CD1c-positive myeloid dendritic cell (primary cell): ENCODE measurements at regions not wholly inside any gene's neighbourhood (a gene's known extent, or its start where the extent isn't known, plus 50 kb on each side); places are given as distances from the start of the nearest gene placed in this dataset.
A peak's percentile ranks its signal among the peaks of the same experiment; 100 is the strongest.

ENCODE experiments used
- DNase-seq: peaks from one replicate; pipeline ENCODE4 v3.0.0-alpha.2; 2016; ENCODE audit errors: extremely low spot score

GRCh38 chr6:132936646-132937045 is 122.3 kb downstream of the RPS12 start:
- DNase-seq: no peak

DNA sequence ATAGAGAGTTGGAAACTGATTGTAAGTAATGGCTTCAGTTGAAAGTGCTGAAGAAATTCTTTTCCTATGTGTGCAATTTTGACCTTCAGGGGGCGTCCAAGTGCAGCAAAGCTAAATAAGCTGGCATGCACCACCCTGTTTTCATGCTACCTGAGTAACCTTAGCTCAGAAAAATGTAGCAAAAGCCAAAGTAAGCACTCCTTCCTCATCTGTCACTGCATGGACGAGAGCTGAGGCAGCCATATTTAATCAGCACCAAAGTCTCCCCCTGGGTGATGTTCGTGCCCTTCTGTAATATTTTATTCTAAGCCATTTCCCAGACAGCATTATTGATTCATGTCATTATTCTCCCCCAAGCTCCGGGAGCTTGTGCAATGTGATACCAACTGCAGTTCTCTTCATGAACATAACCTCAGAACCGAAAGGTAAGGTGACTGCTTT is 123.1 kb downstream of the RPS12 start:
- DNase-seq: no peak

GRCh38 chr6:132948889-132949288 is 134.5 kb downstream of the RPS12 start:
- DNase-seq: no peak

DNA sequence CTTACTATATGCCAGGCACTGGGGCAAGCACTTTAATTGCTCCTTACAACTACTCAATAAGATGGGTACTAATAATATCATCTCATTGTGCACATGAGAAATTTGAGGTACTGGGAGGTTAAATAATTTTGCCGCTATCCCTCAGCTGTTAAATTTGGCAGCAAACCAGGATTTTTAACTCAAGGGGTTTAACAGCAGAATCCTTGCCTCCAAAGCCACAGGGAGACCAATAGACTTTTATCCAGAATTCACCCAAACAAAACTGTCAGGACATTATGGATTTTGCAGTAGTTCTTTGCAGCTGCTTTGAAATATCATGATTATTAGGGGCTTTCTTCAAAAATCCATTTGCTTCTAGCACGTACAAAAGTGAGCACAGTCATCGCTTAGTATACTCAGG is 136.2 kb downstream of the RPS12 start:
- DNase-seq: no peak

GRCh38 chr6:132952031-132952867 is 137.9 kb downstream of the RPS12 start:
- DNase-seq: no peak

DNA sequence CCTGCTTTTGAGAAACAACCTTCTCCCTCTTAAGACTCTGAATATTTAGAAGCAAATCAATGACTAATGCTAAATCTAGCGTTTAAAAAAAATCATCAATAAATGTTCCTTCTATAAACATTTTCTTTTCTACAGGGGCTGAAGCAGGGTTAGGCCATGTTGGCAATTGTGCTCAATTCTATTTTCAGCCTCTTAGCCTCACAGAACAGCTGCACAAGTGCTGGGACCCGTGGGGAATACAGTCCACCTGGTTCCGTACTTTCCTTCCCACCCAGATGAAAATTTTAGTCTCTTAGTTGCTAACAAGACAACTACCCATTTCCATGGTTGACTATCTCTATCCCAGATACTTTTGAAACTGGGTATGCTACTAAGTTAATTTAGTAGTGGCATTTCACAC is 138.6 kb downstream of the RPS12 start:
- no peak for DNase-seq

GRCh38 chr6:132954222-132954621 is 139.9 kb downstream of the RPS12 start:
- no peak for DNase-seq

DNA sequence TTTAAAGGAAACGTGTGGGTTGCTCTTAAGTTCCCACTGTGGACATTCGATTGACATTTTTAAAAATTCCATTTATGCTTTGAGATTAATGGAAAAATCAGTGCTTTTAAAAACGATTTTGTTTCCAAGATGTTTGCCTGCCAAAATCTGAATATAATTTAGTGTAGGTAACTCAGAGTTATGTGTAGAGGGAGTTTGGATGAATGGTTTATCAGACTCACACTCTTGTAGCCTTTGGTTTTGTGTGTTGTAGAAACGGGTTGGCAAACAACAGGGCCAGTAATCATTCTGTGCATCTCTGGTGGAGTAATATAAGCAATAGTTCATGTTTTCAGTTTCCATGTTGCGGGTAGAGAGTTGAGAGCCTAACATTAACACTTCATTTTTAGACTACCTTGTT is 140.6 kb downstream of the RPS12 start:
- no peak for DNase-seq

GRCh38 chr6:132959639-132960326 is 145.4 kb downstream of the RPS12 start:
- DNase-seq: peak; percentile 30

DNA sequence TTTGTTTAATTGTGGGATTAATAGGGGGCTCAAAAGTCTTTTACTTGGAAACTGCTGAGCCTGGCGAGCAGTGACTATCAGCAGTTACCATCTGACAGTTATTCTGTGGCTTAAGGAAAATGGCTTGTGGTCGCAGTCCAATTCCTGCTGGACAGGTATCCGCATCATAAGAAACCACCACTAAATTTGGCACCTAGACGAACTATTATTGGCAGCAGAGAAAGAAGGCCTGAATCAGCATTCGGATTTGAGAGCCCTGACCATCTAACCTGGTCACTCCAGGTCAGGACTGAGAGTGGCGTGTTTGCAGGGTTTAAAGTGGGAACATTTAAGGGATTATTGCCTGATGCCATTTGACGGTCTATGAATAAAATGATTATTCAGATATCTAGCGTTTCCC is 146.4 kb downstream of the RPS12 start:
- no peak for DNase-seq

DNA sequence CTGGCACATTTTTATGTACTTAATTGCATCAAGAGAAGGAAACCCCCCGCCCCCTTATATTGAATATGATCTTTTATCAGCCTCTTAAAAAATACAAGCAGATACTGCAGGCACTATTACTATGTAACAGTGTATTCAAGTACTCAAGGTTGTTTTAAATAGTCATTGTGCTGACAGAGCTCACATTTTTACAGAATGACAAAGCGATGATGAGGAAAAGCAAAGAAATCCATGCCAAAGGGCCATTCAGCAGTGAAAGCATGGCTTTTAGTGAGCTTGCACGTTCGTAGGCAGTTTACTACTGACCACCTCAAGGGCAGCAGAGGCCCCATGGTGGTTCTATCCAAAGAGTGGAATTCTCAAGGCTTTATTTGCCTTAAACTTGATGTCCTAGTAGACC is 146.8 kb downstream of the RPS12 start:
- no peak for DNase-seq

- no peak for DNase-seq
Observed at GRCh38 chr6:132961610-132962009, 147.2 kb downstream of the RPS12 start.

GRCh38 chr6:132962936-132963868 is 148.8 kb downstream of the RPS12 start:
- peak; percentile 32 for DNase-seq

- DNase-seq: no peak
Observed at GRCh38 chr6:132964101-132964867, 149.9 kb downstream of the RPS12 start.

DNA sequence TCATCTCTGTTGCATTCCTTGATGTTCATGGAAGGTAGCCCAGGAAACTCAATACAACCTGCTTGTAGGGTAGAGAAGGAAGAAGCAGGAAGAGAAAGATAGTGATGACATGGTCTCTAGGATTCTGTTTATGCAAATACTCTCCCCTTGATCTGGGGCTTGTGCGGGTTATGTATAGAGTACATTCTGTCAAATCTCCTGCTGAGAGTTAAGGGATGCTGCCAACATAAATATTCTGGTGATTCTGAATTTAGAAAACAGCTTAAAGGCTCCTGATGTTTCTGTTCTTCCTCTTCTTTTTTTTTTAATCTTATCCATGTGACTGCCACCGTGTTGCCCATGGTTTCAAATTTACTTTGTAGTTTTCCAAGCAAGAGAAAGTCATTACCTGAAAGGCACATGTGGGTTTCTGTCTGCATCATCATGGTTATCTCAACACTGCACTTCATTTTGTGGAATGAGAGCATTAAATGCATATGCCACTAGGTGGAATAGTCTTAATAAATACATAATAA is 150.6 kb downstream of the RPS12 start:
- DNase-seq: no peak

DNA sequence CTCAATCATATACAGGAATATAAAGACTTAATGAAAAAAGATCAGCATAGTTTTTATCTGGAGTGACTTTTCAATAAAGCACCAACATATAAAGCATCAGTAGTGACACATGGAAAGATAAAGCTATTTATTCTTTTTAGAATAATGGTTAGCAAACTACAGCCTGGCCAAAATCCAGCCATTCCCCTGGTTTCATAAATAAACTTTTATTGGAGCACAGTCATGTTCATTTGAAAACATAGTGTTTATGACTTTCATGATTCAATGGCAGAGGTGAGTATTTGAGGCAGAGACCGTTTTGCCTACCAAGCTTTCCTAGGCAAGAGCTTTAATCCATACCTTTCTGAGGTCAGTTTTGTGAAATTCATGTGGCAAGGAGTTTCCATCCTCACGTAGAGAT is 153.5 kb downstream of the RPS12 start:
- no peak for DNase-seq

DNA sequence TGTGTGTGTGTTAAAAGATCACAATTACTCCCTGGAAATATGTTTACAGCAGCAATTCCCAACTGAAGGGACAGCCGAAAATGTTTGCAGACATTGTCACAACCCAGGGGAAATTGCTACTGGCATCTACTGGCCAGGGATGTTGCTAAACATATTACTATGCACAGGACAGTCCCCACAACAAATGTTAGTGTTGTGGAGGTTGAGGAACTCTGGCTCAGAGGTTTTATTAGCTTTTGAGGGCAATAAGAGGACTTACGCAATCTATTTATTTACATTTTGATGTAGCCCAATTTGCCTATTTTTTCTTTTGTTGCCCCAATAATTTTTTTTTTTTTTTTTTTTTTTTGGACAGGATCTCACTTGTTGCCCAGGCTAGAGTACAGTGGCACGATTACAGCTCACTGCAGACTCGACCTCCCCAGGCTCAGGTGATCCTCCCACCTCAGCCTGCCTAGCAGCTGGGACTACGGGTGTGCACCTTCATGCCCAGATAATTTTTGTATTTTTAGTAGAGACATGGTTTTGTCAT is 154.1 kb downstream of the RPS12 start:
- no peak for DNase-seq

GRCh38 chr6:132969196-132969595 is 154.8 kb downstream of the RPS12 start:
- no peak for DNase-seq

DNA sequence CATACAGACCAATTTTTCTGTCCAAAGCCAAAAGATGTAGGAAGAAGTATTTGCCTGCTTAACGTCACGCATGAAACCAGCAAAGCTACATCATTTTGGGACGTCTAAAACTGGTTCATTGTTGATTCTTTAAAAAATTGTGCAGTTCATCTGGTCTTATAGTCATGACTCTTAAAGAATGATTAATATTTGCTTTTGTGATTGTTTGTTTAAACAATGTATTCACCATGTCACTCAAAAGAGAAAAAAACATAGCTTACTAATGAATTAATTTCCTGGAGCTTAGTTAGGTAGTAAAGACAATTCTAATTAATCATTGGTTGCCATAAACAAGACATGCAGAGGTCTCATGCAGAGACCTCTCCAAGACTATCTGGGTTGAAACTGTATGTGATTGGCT is 157.3 kb downstream of the RPS12 start:
- no peak for DNase-seq

DNA sequence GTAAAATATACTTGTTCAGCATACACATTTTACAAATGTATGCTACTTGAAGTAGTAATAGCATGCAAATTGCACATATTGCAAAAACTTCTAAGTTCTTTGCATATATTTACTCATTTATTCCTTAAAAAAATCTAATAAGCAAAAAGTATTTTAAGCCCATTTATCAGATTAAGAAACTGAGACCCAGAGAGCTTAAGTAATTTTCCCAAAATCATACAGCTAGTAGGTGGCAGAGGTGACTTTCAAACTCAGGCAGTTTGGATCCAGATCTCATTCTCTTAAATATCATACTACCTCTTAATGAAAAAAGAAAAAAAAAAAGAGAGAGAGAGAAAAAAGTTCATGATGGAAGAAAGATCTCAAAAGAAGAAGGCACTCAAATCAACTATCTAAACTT is 157.9 kb downstream of the RPS12 start:
- DNase-seq: no peak

GRCh38 chr6:132972971-132973370 is 158.6 kb downstream of the RPS12 start:
- no peak for DNase-seq
